DOHH2 (cell line): ENCODE measurements at regions not wholly inside any gene's neighbourhood (a gene's known extent, or its start where the extent isn't known, plus 50 kb on each side); places are given as distances from the start of the nearest gene placed in this dataset.

Experiments used
- H3F3A ChIP-seq: fragments of 200-600 bp; sonication (generic), shearing (Covaris generic); 2 replicates; pipeline ENCODE4 v1.6.0; 2016; ENCODE audit warnings: antibody characterized with exemption, mild to moderate bottlenecking; ENCODE audit not compliant: control insufficient read depth, insufficient read depth
- H3K27ac ChIP-seq: fragments of 200-600 bp; sonication (generic); 2 replicates; pipeline ENCODE4 v1.5.1; 2014; ENCODE audit warnings: low read depth, mild to moderate bottlenecking, low read length, moderate library complexity
- H3K27me3 ChIP-seq: fragments of 200-600 bp; sonication (generic); 2 replicates; pipeline ENCODE4 v1.6.1; 2014; ENCODE audit warnings: mild to moderate bottlenecking, low read length, mixed read lengths; ENCODE audit not compliant: control insufficient read depth
- H3K36me3 ChIP-seq: fragments of 200-600 bp; sonication (generic); 2 replicates; pipeline ENCODE4 v1.6.1; 2014; ENCODE audit warnings: mild to moderate bottlenecking, low read length, moderate library complexity, mixed read lengths; ENCODE audit not compliant: control insufficient read depth
- H3K4me1 ChIP-seq: fragments of 200-600 bp; sonication (generic); 2 replicates; pipeline ENCODE4 v1.6.1; 2014; ENCODE audit warnings: mild to moderate bottlenecking, low read length, mixed read lengths; ENCODE audit not compliant: control insufficient read depth
- H3K4me2 ChIP-seq: fragments of 200-600 bp; sonication (generic); 2 replicates; pipeline ENCODE4 v1.6.0; 2014; ENCODE audit warnings: mild to moderate bottlenecking, low read length, moderate library complexity
- H3K4me3 ChIP-seq: fragments of 200-600 bp; sonication (generic); 2 replicates; pipeline ENCODE4 v1.5.1; 2014; ENCODE audit warnings: mild to moderate bottlenecking, low read length, mixed read lengths
- H3K79me2 ChIP-seq: fragments of 200-600 bp; sonication (generic); 2 replicates; pipeline ENCODE4 v1.6.1; 2014; ENCODE audit warnings: mild to moderate bottlenecking, low read length, mixed read lengths; ENCODE audit not compliant: control insufficient read depth
- H3K9me2 ChIP-seq: fragments of 200-600 bp; sonication (generic); replicated peaks from 2 replicates; pipeline ENCODE4 v1.6.1; 2014; ENCODE audit warnings: mild to moderate bottlenecking, low read length, mixed read lengths; ENCODE audit not compliant: control insufficient read depth
- H3K9me3 ChIP-seq: fragments of 200-600 bp; sonication (generic); 2 replicates; pipeline ENCODE4 v1.6.1; 2014; ENCODE audit warnings: antibody characterized with exemption, low read length, mixed read lengths; ENCODE audit not compliant: control insufficient read depth, insufficient read depth
- H4K20me1 ChIP-seq: fragments of 200-600 bp; sonication (generic); 2 replicates; pipeline ENCODE4 v1.6.0; 2014; ENCODE audit warnings: low read depth, mild to moderate bottlenecking, antibody characterized with exemption, low read length, moderate library complexity; ENCODE audit not compliant: control insufficient read depth, insufficient read depth
- EZH2phosphoT487 ChIP-seq: fragments of 200-600 bp; sonication (generic); IDR thresholded peaks from 2 replicates; pipeline ENCODE4 v1.6.1; 2017; ENCODE audit warnings: borderline replicate concordance, mild to moderate bottlenecking, antibody characterized with exemption, low read length, moderate library complexity, mixed read lengths
- TF ChIP-seq, protein P1 (sequence below): fragments of 200-600 bp; sonication (generic); IDR thresholded peaks from one replicate; pipeline ENCODE4 v1.5.1; 2014; ENCODE audit warnings: antibody characterized with exemption, mild to moderate bottlenecking, low read depth, low read length; ENCODE audit not compliant: poor library complexity, severe bottlenecking

GRCh38 chr14:82421286-82421685 lies 887.6 kb upstream of the SEL1L start:
- no peaks in the 10 kb centered on the region for H3F3A ChIP-seq
- no peaks in the 10 kb centered on the region for H3K9me2 ChIP-seq
- no peaks in the 10 kb centered on the region for H3K27me3 ChIP-seq
- H3K36me3 ChIP-seq, result no peaks in the 10 kb centered on the region
- no peak overlapping the region for H3K27ac ChIP-seq
- no peak overlapping the region for H3K4me3 ChIP-seq
- no peaks in the 10 kb centered on the region for H4K20me1 ChIP-seq
- H3K4me2 ChIP-seq, result no peak overlapping the region
- H3K4me1 ChIP-seq, result no peaks in the 10 kb centered on the region
- no peaks in the 10 kb centered on the region for H3K79me2 ChIP-seq
- H3K9me3 ChIP-seq, result no peaks in the 10 kb centered on the region; the same call in 1 of the 2 replicates
- TF ChIP-seq, protein P1, sequence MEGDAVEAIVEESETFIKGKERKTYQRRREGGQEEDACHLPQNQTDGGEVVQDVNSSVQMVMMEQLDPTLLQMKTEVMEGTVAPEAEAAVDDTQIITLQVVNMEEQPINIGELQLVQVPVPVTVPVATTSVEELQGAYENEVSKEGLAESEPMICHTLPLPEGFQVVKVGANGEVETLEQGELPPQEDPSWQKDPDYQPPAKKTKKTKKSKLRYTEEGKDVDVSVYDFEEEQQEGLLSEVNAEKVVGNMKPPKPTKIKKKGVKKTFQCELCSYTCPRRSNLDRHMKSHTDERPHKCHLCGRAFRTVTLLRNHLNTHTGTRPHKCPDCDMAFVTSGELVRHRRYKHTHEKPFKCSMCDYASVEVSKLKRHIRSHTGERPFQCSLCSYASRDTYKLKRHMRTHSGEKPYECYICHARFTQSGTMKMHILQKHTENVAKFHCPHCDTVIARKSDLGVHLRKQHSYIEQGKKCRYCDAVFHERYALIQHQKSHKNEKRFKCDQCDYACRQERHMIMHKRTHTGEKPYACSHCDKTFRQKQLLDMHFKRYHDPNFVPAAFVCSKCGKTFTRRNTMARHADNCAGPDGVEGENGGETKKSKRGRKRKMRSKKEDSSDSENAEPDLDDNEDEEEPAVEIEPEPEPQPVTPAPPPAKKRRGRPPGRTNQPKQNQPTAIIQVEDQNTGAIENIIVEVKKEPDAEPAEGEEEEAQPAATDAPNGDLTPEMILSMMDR, result no peak
- no peak for TF ChIP-seq EZH2phosphoT487

- H3K36me3 ChIP-seq, result no peaks in the 10 kb centered on the region
- no peaks in the 10 kb centered on the region for H3K79me2 ChIP-seq
- H3K4me2 ChIP-seq, result no peak overlapping the region
- no peaks in the 10 kb centered on the region for H4K20me1 ChIP-seq
- no peaks in the 10 kb centered on the region for H3K27me3 ChIP-seq
- H3K9me3 ChIP-seq, result no peaks in the 10 kb centered on the region; the same call in 1 of the 2 replicates
- no peaks in the 10 kb centered on the region for H3K9me2 ChIP-seq
- H3K27ac ChIP-seq, result no peak overlapping the region
- TF ChIP-seq, protein P1, result no peak
- TF ChIP-seq EZH2phosphoT487, result no peak
- H3F3A ChIP-seq, result no peaks in the 10 kb centered on the region
- H3K4me3 ChIP-seq, result no peak overlapping the region
- H3K4me1 ChIP-seq, result no peaks in the 10 kb centered on the region
Measured at GRCh38 chr14:82422230-82422629, 888.6 kb upstream of the SEL1L start.

DNA sequence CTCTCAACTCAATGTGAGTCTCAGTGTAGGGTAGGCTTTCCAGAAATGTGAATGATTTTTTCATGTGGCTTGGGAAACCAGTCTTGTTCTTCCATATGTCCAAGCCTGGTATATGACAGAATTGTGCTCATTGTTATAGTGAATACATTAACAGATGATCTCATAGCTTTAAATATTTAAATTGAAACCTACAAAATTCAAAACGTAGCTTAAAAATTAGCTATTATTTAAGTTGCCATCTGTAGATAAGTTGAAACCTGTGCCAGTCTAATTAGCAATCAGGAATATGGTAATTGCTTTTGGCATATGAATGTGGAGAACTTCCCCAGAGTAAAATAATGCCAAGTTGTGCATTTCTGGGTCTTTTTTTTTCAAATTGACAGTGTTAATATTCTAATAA lies 891.6 kb upstream of the SEL1L start:
- no peaks in the 10 kb centered on the region for H3F3A ChIP-seq
- H3K36me3 ChIP-seq, result no peaks in the 10 kb centered on the region
- H3K4me1 ChIP-seq, result no peaks in the 10 kb centered on the region
- no peak overlapping the region for H3K27ac ChIP-seq
- no peaks in the 10 kb centered on the region for H3K9me3 ChIP-seq
- TF ChIP-seq, protein P1, result no peak
- TF ChIP-seq EZH2phosphoT487, result no peak
- no peak overlapping the region for H3K4me3 ChIP-seq
- H3K4me2 ChIP-seq, result no peak overlapping the region
- no peaks in the 10 kb centered on the region for H3K9me2 ChIP-seq
- H3K79me2 ChIP-seq, result no peaks in the 10 kb centered on the region
- no peaks in the 10 kb centered on the region for H4K20me1 ChIP-seq
- H3K27me3 ChIP-seq, result no peaks in the 10 kb centered on the region

GRCh38 chr14:82431031-82431430 lies 897.4 kb upstream of the SEL1L start:
- no peaks in the 10 kb centered on the region for H3K27me3 ChIP-seq
- no peak overlapping the region for H3K4me2 ChIP-seq
- H3K9me3 ChIP-seq, result no peaks in the 10 kb centered on the region

More at GRCh38 chr14:82431031-82431430, 897.4 kb upstream of the SEL1L start:
- no peak for TF ChIP-seq EZH2phosphoT487
- TF ChIP-seq, protein P1, result no peak
- Histone ChIP-seq H3K79me2 (no peaks in the 10 kb centered on the region), H3K4me3 (no peak overlapping the region), H3K36me3 (no peaks in the 10 kb centered on the region), H3K27ac (no peak overlapping the region), H4K20me1 (no peaks in the 10 kb centered on the region), H3F3A (no peaks in the 10 kb centered on the region), H3K4me1 (no peaks in the 10 kb centered on the region), H3K9me2 (no peaks in the 10 kb centered on the region)
